Calu3 (cell line): ENCODE measurements at regions not wholly inside any gene's neighbourhood (a gene's known extent, or its start where the extent isn't known, plus 50 kb on each side); places are given as distances from the start of the nearest gene placed in this dataset.
"Not testable (repeated sequence)": the region's sequence is repeated elsewhere in the genome, so short reads cannot be mapped to it uniquely, and the experiment has no call there.

Experiments used
- BruUV-seq: library from RNA; stranded (reverse); fragments of 400-500 nt; replicated peaks from 2 replicates; lab custom pipeline; 2021; lab: Mats Ljungman, UMichigan
- CTCF ChIA-PET: fragments of 300-600 bp; sonication (Branson Sonifier 250); formaldehyde crosslinking; loops from one replicate; lab custom pipeline; 2022; ENCODE audit warnings: antibody characterized with exemption; lab: Charles Lee
- DNase-seq: peaks from one replicate; pipeline ENCODE4 v3.0.0; 2022
- H3K27ac Mint-ChIP-seq: one replicate; pipeline ENCODE4 v1.8.0; 2022; ENCODE audit warnings: mixed read lengths; ENCODE audit not compliant: unreplicated experiment
- H3K27me3 Mint-ChIP-seq: one replicate; pipeline ENCODE4 v1.8.0; 2022; ENCODE audit warnings: mixed read lengths; ENCODE audit not compliant: unreplicated experiment
- H3K36me3 Mint-ChIP-seq: one replicate; pipeline ENCODE4 v1.8.0; 2022; ENCODE audit warnings: mild to moderate bottlenecking, moderate library complexity, mixed read lengths; ENCODE audit not compliant: insufficient read depth, unreplicated experiment
- H3K4me1 Mint-ChIP-seq: one replicate; pipeline ENCODE4 v1.8.0; 2022; ENCODE audit warnings: mild to moderate bottlenecking, low read depth, mixed read lengths; ENCODE audit not compliant: unreplicated experiment
- H3K4me3 Mint-ChIP-seq: one replicate; pipeline ENCODE4 v1.8.0; 2022; ENCODE audit warnings: mild to moderate bottlenecking, low read depth, moderate library complexity, mixed read lengths; ENCODE audit not compliant: unreplicated experiment
- H3K9me3 Mint-ChIP-seq: one replicate; pipeline ENCODE4 v1.8.0; 2022; ENCODE audit warnings: low read depth, mixed read lengths; ENCODE audit not compliant: unreplicated experiment
- intact Hi-C: fragments of 100-400 bp; cut with micrococcal nuclease; formaldehyde crosslinking; loops from one replicate; pipeline ENCODE4 v1.10.0; 2022; ENCODE audit not compliant: unreplicated experiment
- TF ChIP-seq, protein P1 (sequence below): fragments of 200-600 bp; IDR thresholded peaks from one replicate; pipeline ENCODE4 v1.8.0; 2022; ENCODE audit warnings: antibody characterized with exemption; ENCODE audit not compliant: unreplicated experiment

DNA sequence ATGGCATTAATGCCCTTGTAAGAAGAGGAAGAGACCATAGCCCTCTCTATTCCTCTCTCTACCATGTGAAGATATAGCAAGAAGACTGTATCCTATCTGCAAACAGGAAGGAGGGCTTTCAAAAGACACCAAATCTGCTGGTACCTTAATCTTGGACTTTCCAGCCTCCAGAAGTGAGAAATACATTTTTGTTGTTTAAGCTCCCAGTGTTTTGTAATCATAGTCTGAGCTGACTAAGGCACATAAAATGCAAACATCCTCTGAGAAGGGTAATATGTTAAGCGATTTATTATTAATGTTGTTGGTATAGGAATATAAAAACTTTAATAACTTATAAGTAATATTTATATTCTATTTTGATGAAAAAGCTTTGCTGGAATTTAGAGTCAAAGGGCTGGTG is 559.8 kb downstream of the SUCLG1 start:
- intact Hi-C loops = no loop called here
- Mint-ChIP-seq H3K9me3 (no peaks in the 10 kb centered on the region), H3K27ac (no peak overlapping the region), H3K4me3 (no peak overlapping the region), H3K4me1 (peaks cover 11% of the 10 kb centered on the region), H3K36me3 (no peaks in the 10 kb centered on the region), H3K27me3 (no peaks in the 10 kb centered on the region)
- CTCF ChIA-PET = no interaction called here
- BruUV-seq = no TSS peak
- TF ChIP-seq, protein P1, sequence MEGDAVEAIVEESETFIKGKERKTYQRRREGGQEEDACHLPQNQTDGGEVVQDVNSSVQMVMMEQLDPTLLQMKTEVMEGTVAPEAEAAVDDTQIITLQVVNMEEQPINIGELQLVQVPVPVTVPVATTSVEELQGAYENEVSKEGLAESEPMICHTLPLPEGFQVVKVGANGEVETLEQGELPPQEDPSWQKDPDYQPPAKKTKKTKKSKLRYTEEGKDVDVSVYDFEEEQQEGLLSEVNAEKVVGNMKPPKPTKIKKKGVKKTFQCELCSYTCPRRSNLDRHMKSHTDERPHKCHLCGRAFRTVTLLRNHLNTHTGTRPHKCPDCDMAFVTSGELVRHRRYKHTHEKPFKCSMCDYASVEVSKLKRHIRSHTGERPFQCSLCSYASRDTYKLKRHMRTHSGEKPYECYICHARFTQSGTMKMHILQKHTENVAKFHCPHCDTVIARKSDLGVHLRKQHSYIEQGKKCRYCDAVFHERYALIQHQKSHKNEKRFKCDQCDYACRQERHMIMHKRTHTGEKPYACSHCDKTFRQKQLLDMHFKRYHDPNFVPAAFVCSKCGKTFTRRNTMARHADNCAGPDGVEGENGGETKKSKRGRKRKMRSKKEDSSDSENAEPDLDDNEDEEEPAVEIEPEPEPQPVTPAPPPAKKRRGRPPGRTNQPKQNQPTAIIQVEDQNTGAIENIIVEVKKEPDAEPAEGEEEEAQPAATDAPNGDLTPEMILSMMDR = no peak
- DNase-seq = no peak

DNA sequence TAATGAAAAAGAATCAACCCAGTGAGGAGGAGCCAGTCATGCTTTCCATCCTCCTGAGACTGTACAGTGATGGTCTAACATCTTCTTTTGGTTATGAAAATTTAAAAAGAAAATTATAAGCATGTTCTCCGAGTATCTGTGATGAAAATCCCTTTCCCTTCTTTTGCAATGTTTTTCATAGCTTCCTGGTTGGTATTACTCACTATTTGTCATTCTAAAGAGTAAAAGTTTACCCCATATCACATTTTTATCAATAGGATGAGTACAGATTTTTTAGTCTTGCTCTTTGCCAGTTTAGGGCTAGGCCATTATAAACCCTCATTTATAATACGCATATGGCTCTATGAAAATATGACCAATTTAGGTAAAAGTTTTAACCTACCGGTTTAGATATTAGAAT is 564.1 kb downstream of the SUCLG1 start:
- CTCF ChIA-PET = no interaction called here
- H3K9me3 Mint-ChIP-seq = no peaks in the 10 kb centered on the region
- intact Hi-C loops = no loop called here
- H3K27me3 Mint-ChIP-seq = no peaks in the 10 kb centered on the region
- no TSS peak for BruUV-seq
- TF ChIP-seq, protein P1 = no peak
- H3K36me3 Mint-ChIP-seq = no peaks in the 10 kb centered on the region
- no peak overlapping the region for H3K4me3 Mint-ChIP-seq
- no peak overlapping the region for H3K27ac Mint-ChIP-seq
- no peaks in the 10 kb centered on the region for H3K4me1 Mint-ChIP-seq
- no peak for DNase-seq

DNA sequence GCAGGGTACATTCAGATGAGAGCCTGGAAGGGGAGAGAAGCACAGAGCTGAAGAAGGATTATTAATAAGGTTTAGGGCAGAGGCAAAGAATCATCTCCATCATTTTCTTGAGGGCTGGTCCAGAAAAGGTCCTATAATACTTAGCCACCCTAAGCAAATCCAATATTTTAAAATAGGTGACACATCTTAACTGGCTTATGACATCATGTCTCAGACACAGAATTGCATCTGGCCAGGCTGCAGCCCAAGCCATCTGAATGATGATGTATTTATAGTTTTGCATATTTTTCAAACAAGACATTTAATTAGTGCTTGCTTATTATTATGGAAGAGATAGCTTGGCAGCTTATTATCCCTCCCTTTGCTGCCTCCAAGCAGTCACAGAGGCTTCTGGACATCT is 571.3 kb downstream of the SUCLG1 start:
- Mint-ChIP-seq H3K27ac (no peak overlapping the region), H3K4me1 (no peaks in the 10 kb centered on the region)
- no TSS peak for BruUV-seq

DNA sequence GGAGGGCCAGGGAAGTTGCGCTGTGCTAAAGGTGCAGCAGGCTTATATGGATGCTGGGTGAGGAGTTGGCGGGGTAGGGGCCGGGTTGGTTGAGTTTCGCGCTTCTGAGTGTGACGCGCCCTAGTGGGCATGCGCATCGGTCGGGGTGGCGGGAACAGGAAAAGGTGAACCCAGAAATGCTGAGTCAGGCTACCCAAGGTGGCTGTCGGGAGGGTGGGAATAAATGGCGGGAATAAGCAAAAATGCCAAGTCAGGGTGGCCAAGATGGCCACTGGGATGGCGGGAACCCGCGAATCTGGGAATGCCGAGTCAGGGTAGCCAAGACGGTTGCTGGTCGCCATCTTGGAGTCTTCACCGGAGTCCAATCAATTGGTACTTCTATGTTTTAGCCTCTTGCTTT is 580.0 kb downstream of the SUCLG1 start:
- CTCF ChIA-PET = no interaction called here
- H3K27ac Mint-ChIP-seq = no peak overlapping the region
- TF ChIP-seq, protein P1 = no peak
- no peaks in the 10 kb centered on the region for H3K27me3 Mint-ChIP-seq
- no TSS peak for BruUV-seq
- no peaks in the 10 kb centered on the region for H3K36me3 Mint-ChIP-seq
- no peak overlapping the region for H3K4me3 Mint-ChIP-seq
- no peak for DNase-seq
- intact Hi-C loops = no loop called here
- H3K9me3 Mint-ChIP-seq = peaks cover 27% of the 10 kb centered on the region
- H3K4me1 Mint-ChIP-seq = no peaks in the 10 kb centered on the region

More for the DNA sequence above, 571.3 kb downstream of the SUCLG1 start:
- intact Hi-C loops = no loop called here
- CTCF ChIA-PET = no interaction called here
- TF ChIP-seq, protein P1 = no peak
- DNase-seq = no peak
- no peaks in the 10 kb centered on the region for H3K27me3 Mint-ChIP-seq
- H3K4me3 Mint-ChIP-seq = no peak overlapping the region
- H3K9me3 Mint-ChIP-seq = no peaks in the 10 kb centered on the region
- H3K36me3 Mint-ChIP-seq = no peaks in the 10 kb centered on the region

DNA sequence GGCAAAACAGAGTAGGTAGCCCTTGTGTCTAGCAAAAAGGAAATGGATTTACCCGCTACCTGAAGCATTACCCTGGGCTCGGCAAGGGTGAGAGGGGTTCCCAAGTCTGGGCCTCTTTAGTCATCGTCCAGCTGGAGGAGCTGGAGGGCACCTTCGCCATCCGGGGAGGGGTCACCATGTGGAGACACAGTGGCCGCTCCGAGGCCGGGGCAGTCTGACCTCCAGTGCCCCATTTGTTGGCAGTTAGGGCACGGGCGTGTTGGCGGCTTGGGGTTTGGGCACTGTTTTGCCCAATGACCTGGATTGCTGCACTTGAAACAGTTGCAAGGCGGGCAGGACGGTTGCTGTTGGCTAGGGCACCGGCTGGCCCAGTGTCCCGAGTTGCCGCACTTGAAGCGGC is 581.8 kb downstream of the SUCLG1 start:
- CTCF ChIA-PET, H3K27me3 Mint-ChIP-seq, H3K4me1 Mint-ChIP-seq, H3K4me3 Mint-ChIP-seq, intact Hi-C loops, H3K36me3 Mint-ChIP-seq, H3K27ac Mint-ChIP-seq, BruUV-seq, DNase-seq: not testable (repeated sequence)
- H3K9me3 Mint-ChIP-seq = peaks cover 32% of the 10 kb centered on the region
